Mesenchymal stem cell (in vitro differentiated cells and primary cell): ENCODE measurements at regions not wholly inside any gene's neighbourhood (a gene's known extent, or its start where the extent isn't known, plus 50 kb on each side); places are given as distances from the start of the nearest gene placed in this dataset.

ENCODE experiments used
- DNase-seq: peaks from one replicate; pipeline ENCODE4 v3.0.0-alpha.2; 2013
- H2AFZ ChIP-seq: one replicate; pipeline ENCODE4 v1.6.1; 2013; ENCODE audit warnings: low read depth, mild to moderate bottlenecking, control low read depth, inconsistent platforms, low read length, moderate library complexity
- H2AK5ac ChIP-seq: 2 replicates; pipeline ENCODE4 v1.6.1; 2013; ENCODE audit warnings: low read length, moderate library complexity, mild to moderate bottlenecking, inconsistent platforms; ENCODE audit not compliant: severe bottlenecking
- H2BK120ac ChIP-seq: one replicate; pipeline ENCODE4 v1.6.1; 2013; ENCODE audit warnings: low read depth, mild to moderate bottlenecking, inconsistent platforms, low read length, moderate library complexity
- H2BK12ac ChIP-seq, 2 experiments: one replicate each; pipeline ENCODE4 v1.6.1; 2013; ENCODE audit warnings: inconsistent platforms in 2 of 2, low read length in 2 of 2, mild to moderate bottlenecking in 2 of 2, moderate library complexity in 2 of 2, control low read depth in 1 of 2
- H2BK15ac ChIP-seq: one replicate; pipeline ENCODE4 v1.6.1; 2013; ENCODE audit warnings: mild to moderate bottlenecking, low read depth, inconsistent platforms; ENCODE audit not compliant: poor library complexity, severe bottlenecking
- H2BK5ac ChIP-seq: 2 replicates; pipeline ENCODE4 v1.6.1; 2013; ENCODE audit warnings: low read depth, mild to moderate bottlenecking, low read length, control low read depth, inconsistent platforms; ENCODE audit not compliant: poor library complexity, severe bottlenecking
- H3K14ac ChIP-seq, 2 experiments: one replicate each; pipeline ENCODE4 v1.6.1; 2013; ENCODE audit warnings: inconsistent platforms in 2 of 2, low read length in 2 of 2, control low read depth in 1 of 2, mild to moderate bottlenecking in 1 of 2, moderate library complexity in 1 of 2
- H3K18ac ChIP-seq, 2 experiments: one replicate each; pipeline ENCODE4 v1.6.1; 2013; ENCODE audit warnings: inconsistent platforms in 2 of 2, low read length in 2 of 2, control low read depth in 1 of 2, low read depth in 1 of 2, mild to moderate bottlenecking in 1 of 2
- H3K23ac ChIP-seq, 2 experiments: one replicate each; pipeline ENCODE4 v1.6.1; 2013; ENCODE audit warnings: inconsistent platforms in 2 of 2, low read length in 2 of 2, mild to moderate bottlenecking in 2 of 2, moderate library complexity in 2 of 2, control low read depth in 1 of 2
- H3K27ac ChIP-seq: 2 replicates; pipeline ENCODE4 v1.5.1; 2013; ENCODE audit warnings: mild to moderate bottlenecking, moderate library complexity, low read length, control low read depth, inconsistent platforms; ENCODE audit not compliant: poor library complexity, severe bottlenecking
- H3K27me3 ChIP-seq, 2 experiments: 2 replicates each; pipeline versions ENCODE4 v1.6.1 to v1.7.0; 2013; ENCODE audit warnings: low read length in 2 of 2, mild to moderate bottlenecking in 2 of 2, moderate library complexity in 2 of 2, control low read depth in 1 of 2, inconsistent platforms in 1 of 2; ENCODE audit not compliant: control insufficient read depth in 1 of 2, insufficient read depth in 1 of 2
- H3K36me3 ChIP-seq, 2 experiments: 2 replicates each; pipeline versions ENCODE4 v1.6.1 to v1.7.0; 2013; ENCODE audit warnings: low read length in 2 of 2, control low read depth in 1 of 2, inconsistent platforms in 1 of 2, low read depth in 1 of 2, mild to moderate bottlenecking in 1 of 2; ENCODE audit not compliant: insufficient read depth in 2 of 2, control insufficient read depth in 1 of 2
- H3K4ac ChIP-seq, 2 experiments: one replicate each; pipeline ENCODE4 v1.6.1; 2013; ENCODE audit warnings: inconsistent platforms in 2 of 2, low read length in 2 of 2, mild to moderate bottlenecking in 2 of 2, moderate library complexity in 2 of 2, control low read depth in 1 of 2, low read depth in 1 of 2
- H3K4me1 ChIP-seq: 2 replicates; pipeline ENCODE4 v1.6.1; 2013; ENCODE audit warnings: low read depth, low read length, control low read depth; ENCODE audit not compliant: control insufficient read depth, insufficient read depth
- H3K4me2 ChIP-seq: 2 replicates; pipeline ENCODE4 v1.6.1; 2013; ENCODE audit warnings: low read length, mild to moderate bottlenecking, inconsistent platforms; ENCODE audit not compliant: poor library complexity, severe bottlenecking
- H3K4me3 ChIP-seq, 2 experiments: 2 replicates each; pipeline versions ENCODE4 v1.5.1 to v1.7.0; 2013; ENCODE audit warnings: low read length in 2 of 2, mild to moderate bottlenecking in 2 of 2, control low read depth in 1 of 2, low read depth in 1 of 2; ENCODE audit not compliant: insufficient read depth in 1 of 2
- H3K79me1 ChIP-seq: replicated peaks from 2 replicates; pipeline ENCODE4 v1.6.1; 2013; ENCODE audit warnings: mild to moderate bottlenecking, control low read depth, low read length, inconsistent platforms; ENCODE audit not compliant: poor library complexity, severe bottlenecking
- H3K9ac ChIP-seq: 2 replicates; pipeline ENCODE4 v1.7.0; 2013; ENCODE audit warnings: mild to moderate bottlenecking, low read length, moderate library complexity
- H3K9me3 ChIP-seq: 2 replicates; pipeline ENCODE4 v1.7.0; 2013; ENCODE audit warnings: mild to moderate bottlenecking, low read length; ENCODE audit not compliant: control insufficient read depth
- H4K8ac ChIP-seq: one replicate; pipeline ENCODE4 v1.6.1; 2013; ENCODE audit warnings: inconsistent platforms, mild to moderate bottlenecking, low read length, moderate library complexity
- H4K91ac ChIP-seq: one replicate; pipeline ENCODE4 v1.6.1; 2013; ENCODE audit warnings: mild to moderate bottlenecking, low read length, inconsistent platforms
- WGBS: methylation state at CpG from one replicate; pipeline ENCODE4 v1.1.7; 2013; ENCODE audit warnings: mixed read lengths; 5-methylcytosine and 5-hydroxymethylcytosine counted together

DNA sequence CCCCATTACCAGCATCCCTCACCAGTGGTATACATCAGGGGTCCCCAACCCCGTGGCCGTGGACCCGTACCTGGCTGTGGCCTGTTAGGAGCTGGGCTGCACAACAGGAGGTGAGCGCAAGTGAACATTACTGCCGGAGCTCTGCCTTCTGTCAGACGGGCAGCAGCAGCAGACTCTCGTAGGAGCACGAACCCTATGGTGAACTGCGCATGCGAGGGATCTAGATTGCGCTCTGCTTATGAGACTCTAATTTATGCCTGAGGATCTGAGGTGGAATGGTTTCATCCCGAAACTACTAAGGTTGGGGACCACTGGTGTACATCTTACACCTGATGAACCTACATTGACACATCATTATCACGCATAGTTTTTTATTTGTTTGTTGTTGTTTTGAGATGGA is 52.8 kb upstream of the DHX15 start:
- H4K91ac ChIP-seq: no peak overlapping the region
- no peak overlapping the region for H3K4me2 ChIP-seq
- no peak overlapping the region for H2BK12ac ChIP-seq
- H3K27ac ChIP-seq: no peak overlapping the region
- no peak overlapping the region for H3K4ac ChIP-seq
- H2BK120ac ChIP-seq: no peak overlapping the region
- no peaks in the 10 kb centered on the region for H3K36me3 ChIP-seq
- no peak overlapping the region for H3K23ac ChIP-seq
- no peak overlapping the region for H3K18ac ChIP-seq
- H2BK5ac ChIP-seq: no peak overlapping the region
- no peaks in the 10 kb centered on the region for H3K9me3 ChIP-seq
- DNase-seq: no peak
- no peak overlapping the region for H3K9ac ChIP-seq
- H2AK5ac ChIP-seq: no peak overlapping the region
- no peak overlapping the region for H4K8ac ChIP-seq
- H3K14ac ChIP-seq: no peak overlapping the region
- H3K27me3 ChIP-seq: no peaks in the 10 kb centered on the region
- no peak overlapping the region for H3K4me3 ChIP-seq
- WGBS: 96% methylated on average over 12 of the region's 13 CpGs
- H2AFZ ChIP-seq: no peak overlapping the region
- H3K79me1 ChIP-seq: no peaks in the 10 kb centered on the region
- no peaks in the 10 kb centered on the region for H3K4me1 ChIP-seq
- no peak overlapping the region for H2BK15ac ChIP-seq

DNA sequence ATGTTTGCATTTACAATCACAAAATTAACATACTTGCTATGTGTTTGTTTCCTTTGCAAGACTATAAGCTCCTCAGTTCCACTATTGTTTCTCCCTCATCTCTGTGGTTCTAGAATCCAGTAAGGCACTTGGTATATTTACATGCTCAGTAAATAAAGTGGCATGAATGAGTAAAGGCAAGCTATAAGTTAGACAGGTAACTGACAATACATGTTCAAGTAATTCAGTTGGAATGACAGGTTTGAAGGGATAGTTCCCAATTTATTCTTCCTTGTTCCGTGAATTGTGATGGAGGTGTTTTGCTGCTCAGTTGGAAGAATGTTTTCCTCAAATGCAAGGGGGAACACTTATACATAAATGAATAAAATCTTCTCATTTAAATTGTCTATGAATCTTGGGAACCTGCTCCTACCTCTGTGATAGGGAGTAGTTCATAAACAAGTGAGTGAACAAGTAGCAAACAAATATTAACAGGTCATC is 54.1 kb upstream of the DHX15 start:
- H3K79me1 ChIP-seq: no peaks in the 10 kb centered on the region
- H2BK15ac ChIP-seq: no peak overlapping the region
- no peak overlapping the region for H2BK120ac ChIP-seq
- H3K23ac ChIP-seq: no peak overlapping the region
- H3K27me3 ChIP-seq: no peaks in the 10 kb centered on the region
- H3K18ac ChIP-seq: no peak overlapping the region
- H3K27ac ChIP-seq: no peak overlapping the region
- H2BK12ac ChIP-seq: no peak overlapping the region
- no peak overlapping the region for H3K4me2 ChIP-seq
- no peak overlapping the region for H2AK5ac ChIP-seq
- H3K36me3 ChIP-seq: no peaks in the 10 kb centered on the region
- H3K14ac ChIP-seq: no peak overlapping the region
- H3K4me1 ChIP-seq: no peaks in the 10 kb centered on the region
- no peak overlapping the region for H2BK5ac ChIP-seq
- no peaks in the 10 kb centered on the region for H3K9me3 ChIP-seq
- H3K9ac ChIP-seq: no peak overlapping the region
- H4K8ac ChIP-seq: no peak overlapping the region
- no CpG with 5 or more reads among the region's 1 CpG for WGBS
- no peak overlapping the region for H4K91ac ChIP-seq
- no peak overlapping the region for H2AFZ ChIP-seq
- DNase-seq: no peak
- H3K4ac ChIP-seq: no peak overlapping the region
- H3K4me3 ChIP-seq: no peak overlapping the region

DNA sequence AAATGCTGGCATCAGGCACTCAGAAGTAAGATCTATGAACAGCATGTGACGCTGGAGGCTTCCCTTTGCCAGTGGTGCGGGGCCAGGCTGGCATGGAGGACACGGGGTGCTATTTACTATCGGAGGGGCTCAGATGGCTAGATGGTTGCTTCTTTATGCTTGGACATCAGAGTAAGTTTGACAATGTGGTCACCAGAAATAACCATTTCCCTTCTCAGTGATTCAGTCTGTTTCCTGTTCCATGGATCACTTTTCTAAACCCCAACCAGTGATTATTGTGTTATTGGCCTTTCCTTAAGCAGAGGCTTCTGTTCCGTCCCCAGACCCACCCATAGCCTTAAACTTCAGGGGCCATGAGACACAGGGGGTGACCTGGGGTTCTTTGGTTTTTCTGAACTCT is 55.4 kb upstream of the DHX15 start:
- WGBS: 89% methylated on average over 5 of the region's 5 CpGs
- Histone ChIP-seq H4K8ac (no peak overlapping the region), H2BK120ac (no peak overlapping the region)

DNA sequence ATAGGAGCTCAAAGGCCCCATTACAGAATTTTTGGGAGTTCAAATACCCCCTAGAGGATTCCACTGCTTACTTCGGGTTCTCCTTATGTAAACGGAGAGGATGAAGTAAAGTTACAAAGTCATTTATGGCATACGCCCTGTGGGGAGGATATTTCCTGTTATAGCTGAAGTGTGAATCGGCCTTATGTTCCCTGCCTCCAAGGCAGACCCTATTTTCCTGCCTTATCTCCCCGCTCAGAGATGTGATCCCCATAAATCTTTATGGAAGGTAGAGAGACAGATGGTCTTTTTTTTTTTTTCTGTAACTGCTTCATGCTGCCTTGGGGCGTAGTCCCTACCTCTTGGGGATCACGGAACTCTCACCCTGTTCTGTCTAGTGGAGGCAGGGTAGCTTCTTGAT is 56.0 kb upstream of the DHX15 start:
- H3K9me3 ChIP-seq: no peaks in the 10 kb centered on the region
- no peak overlapping the region for H3K18ac ChIP-seq
- DNase-seq: no peak
- no peak overlapping the region for H3K14ac ChIP-seq
- H2BK120ac ChIP-seq: no peak overlapping the region
- H2AFZ ChIP-seq: no peak overlapping the region
- H3K23ac ChIP-seq: no peak overlapping the region
- H3K36me3 ChIP-seq: no peaks in the 10 kb centered on the region
- H3K9ac ChIP-seq: no peak overlapping the region
- H3K4ac ChIP-seq: no peak overlapping the region
- no peak overlapping the region for H2BK12ac ChIP-seq
- H3K27me3 ChIP-seq: no peaks in the 10 kb centered on the region
- no peak overlapping the region for H2BK5ac ChIP-seq
- no peaks in the 10 kb centered on the region for H3K79me1 ChIP-seq
- no peak overlapping the region for H2BK15ac ChIP-seq
- no peak overlapping the region for H3K4me3 ChIP-seq
- H3K4me1 ChIP-seq: peaks cover 2% of the 10 kb centered on the region
- H3K27ac ChIP-seq: no peak overlapping the region
- 89% methylated on average over 7 of the region's 7 CpGs for WGBS
- peak overlapping the region; percentile 3 for H2AK5ac ChIP-seq
- no peak overlapping the region for H4K91ac ChIP-seq
- no peak overlapping the region for H3K4me2 ChIP-seq
- no peak overlapping the region for H4K8ac ChIP-seq

More for the DNA sequence above, 55.4 kb upstream of the DHX15 start:
- Histone ChIP-seq H3K14ac (no peak overlapping the region), H2BK12ac (no peak overlapping the region), H3K4ac (no peak overlapping the region), H2AFZ (no peak overlapping the region), H3K4me1 (peaks cover 2% of the 10 kb centered on the region), H3K23ac (no peak overlapping the region), H3K27me3 (no peaks in the 10 kb centered on the region), H3K4me3 (no peak overlapping the region), H3K18ac (no peak overlapping the region), H3K4me2 (no peak overlapping the region), H2BK5ac (no peak overlapping the region), H2AK5ac (no peak overlapping the region), H3K36me3 (no peaks in the 10 kb centered on the region), H3K27ac (no peak overlapping the region), H4K91ac (no peak overlapping the region), H2BK15ac (no peak overlapping the region), H3K9me3 (no peaks in the 10 kb centered on the region), H3K79me1 (no peaks in the 10 kb centered on the region), H3K9ac (no peak overlapping the region)
- no peak for DNase-seq
